PC-9 (cell line): ENCODE measurements at regions not wholly inside any gene's neighbourhood (a gene's known extent, or its start where the extent isn't known, plus 50 kb on each side); places are given as distances from the start of the nearest gene placed in this dataset.

Experiments used
- BruUV-seq: library from RNA; stranded (reverse); fragments of 400-500 nt; replicated peaks from 2 replicates; lab custom pipeline; 2021; lab: Mats Ljungman, UMichigan
- CTCF ChIA-PET: fragments of 300-600 bp; sonication (Branson Sonifier 250); formaldehyde crosslinking; loops from one replicate; lab custom pipeline; 2022; ENCODE audit warnings: antibody characterized with exemption; lab: Charles Lee
- POLR2A ChIA-PET: fragments of 300-600 bp; sonication (Branson Sonifier 250); formaldehyde crosslinking; loops from one replicate; lab custom pipeline; 2022; ENCODE audit warnings: antibody characterized with exemption; ENCODE audit not compliant: unreplicated experiment; lab: Charles Lee
- DNase-seq, 2 experiments: peaks; one replicate each; pipeline versions ENCODE4 v3.0.0 to v3.0.0-alpha.2; 2015 to 2022; ENCODE audit warnings: mixed read lengths in 1 of 2
- H2AFZ ChIP-seq: fragments of 200-600 bp; sonication (generic); 2 replicates; pipeline ENCODE4 v1.8.1; 2017; ENCODE audit warnings: antibody characterized with exemption
- H3F3A ChIP-seq: fragments of 200-600 bp; sonication (generic); 2 replicates; pipeline ENCODE4 v1.8.1; 2017; ENCODE audit warnings: antibody characterized with exemption, mild to moderate bottlenecking, low read depth; ENCODE audit not compliant: insufficient read depth
- H3K27ac ChIP-seq: fragments of 200-600 bp; sonication (generic); 2 replicates; pipeline ENCODE4 v1.6.1; 2016; ENCODE audit warnings: mixed run types
- H3K27me3 ChIP-seq: fragments of 200-600 bp; sonication (generic); 2 replicates; pipeline ENCODE4 v1.6.1; 2016; ENCODE audit warnings: low read depth, mixed run types; ENCODE audit not compliant: insufficient read depth
- H3K36me3 ChIP-seq: fragments of 200-600 bp; sonication (generic); 2 replicates; pipeline ENCODE4 v1.6.1; 2016; ENCODE audit warnings: low read depth, mixed run types
- H3K4me1 ChIP-seq: fragments of 200-600 bp; sonication (generic); replicated peaks from 2 replicates; pipeline ENCODE4 v1.6.1; 2016; ENCODE audit warnings: mixed run types; ENCODE audit not compliant: insufficient read depth
- H3K4me2 ChIP-seq: fragments of 200-600 bp; sonication (generic); 2 replicates; pipeline ENCODE4 v1.6.1; 2017; ENCODE audit warnings: mixed run types
- H3K4me3 ChIP-seq: fragments of 200-600 bp; sonication (generic); 2 replicates; pipeline ENCODE4 v1.6.1; 2016; ENCODE audit warnings: mixed run types
- H3K79me2 ChIP-seq: fragments of 200-600 bp; sonication (generic); 2 replicates; pipeline ENCODE4 v1.6.1; 2017; ENCODE audit warnings: low read depth, mixed run types
- H3K9me2 ChIP-seq: fragments of 200-600 bp; sonication (generic); 2 replicates; pipeline ENCODE4 v1.8.1; 2017; ENCODE audit warnings: mild to moderate bottlenecking; ENCODE audit not compliant: insufficient read depth
- H3K9me3 ChIP-seq: fragments of 200-600 bp; sonication (generic); 2 replicates; pipeline ENCODE4 v1.8.1; 2016; ENCODE audit warnings: low read depth; ENCODE audit not compliant: insufficient read depth
- H4K20me1 ChIP-seq: fragments of 200-600 bp; sonication (generic); 2 replicates; pipeline ENCODE4 v1.8.1; 2017; ENCODE audit not compliant: insufficient read depth
- EZH2 ChIP-seq: fragments of 200-600 bp; sonication (generic); IDR thresholded peaks from 2 replicates; pipeline ENCODE4 v1.8.0; 2017; ENCODE audit warnings: antibody characterized with exemption, low read depth
- intact Hi-C: fragments of 100-400 bp; cut with micrococcal nuclease; formaldehyde crosslinking; loops from one replicate; pipeline ENCODE4 v1.10.0; 2022; ENCODE audit not compliant: unreplicated experiment
- TF ChIP-seq, protein P1 (sequence below): fragments of 200-600 bp; sonication (generic); conservative IDR thresholded peaks from 2 replicates; pipeline ENCODE4 v1.6.1; 2017; ENCODE audit warnings: mixed run types, antibody characterized with exemption, mild to moderate bottlenecking, moderate library complexity

DNA sequence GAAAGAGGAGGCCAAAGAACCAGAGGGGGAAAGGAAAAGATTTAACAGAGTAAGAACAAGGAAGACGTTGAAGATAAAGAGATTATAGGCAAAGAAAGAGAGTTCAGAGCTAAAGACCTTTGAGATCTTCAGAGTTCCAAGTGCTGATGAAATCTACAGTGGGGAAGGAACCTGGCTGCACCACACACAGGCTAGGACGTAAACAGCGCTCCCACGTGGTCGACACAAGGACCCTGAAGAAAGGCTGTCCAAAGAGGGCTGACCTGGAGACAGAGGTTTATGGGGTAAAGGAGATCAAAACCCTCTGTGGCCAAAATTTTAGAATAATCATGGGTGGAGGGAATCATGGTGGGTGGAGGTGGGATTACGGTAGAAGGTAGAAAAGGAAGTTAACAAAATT, 121.6 kb downstream of the PMP22 start:
- H3K4me2 ChIP-seq = no peak overlapping the region
- no peaks in the 10 kb centered on the region for H3K27me3 ChIP-seq
- ChIA-PET POLR2A (no interaction called here), CTCF (no interaction called here)
- no peak for TF ChIP-seq EZH2
- TF ChIP-seq, protein P1, sequence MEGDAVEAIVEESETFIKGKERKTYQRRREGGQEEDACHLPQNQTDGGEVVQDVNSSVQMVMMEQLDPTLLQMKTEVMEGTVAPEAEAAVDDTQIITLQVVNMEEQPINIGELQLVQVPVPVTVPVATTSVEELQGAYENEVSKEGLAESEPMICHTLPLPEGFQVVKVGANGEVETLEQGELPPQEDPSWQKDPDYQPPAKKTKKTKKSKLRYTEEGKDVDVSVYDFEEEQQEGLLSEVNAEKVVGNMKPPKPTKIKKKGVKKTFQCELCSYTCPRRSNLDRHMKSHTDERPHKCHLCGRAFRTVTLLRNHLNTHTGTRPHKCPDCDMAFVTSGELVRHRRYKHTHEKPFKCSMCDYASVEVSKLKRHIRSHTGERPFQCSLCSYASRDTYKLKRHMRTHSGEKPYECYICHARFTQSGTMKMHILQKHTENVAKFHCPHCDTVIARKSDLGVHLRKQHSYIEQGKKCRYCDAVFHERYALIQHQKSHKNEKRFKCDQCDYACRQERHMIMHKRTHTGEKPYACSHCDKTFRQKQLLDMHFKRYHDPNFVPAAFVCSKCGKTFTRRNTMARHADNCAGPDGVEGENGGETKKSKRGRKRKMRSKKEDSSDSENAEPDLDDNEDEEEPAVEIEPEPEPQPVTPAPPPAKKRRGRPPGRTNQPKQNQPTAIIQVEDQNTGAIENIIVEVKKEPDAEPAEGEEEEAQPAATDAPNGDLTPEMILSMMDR = no peak
- no TSS peak for BruUV-seq
- H2AFZ ChIP-seq = no peak overlapping the region
- H3K27ac ChIP-seq = no peak overlapping the region
- H3F3A ChIP-seq = no peaks in the 10 kb centered on the region
- intact Hi-C loops = no loop called here
- no peaks in the 10 kb centered on the region for H4K20me1 ChIP-seq
- no peaks in the 10 kb centered on the region for H3K36me3 ChIP-seq
- H3K9me3 ChIP-seq = no peaks in the 10 kb centered on the region
- DNase-seq = no peak
- no peaks in the 10 kb centered on the region for H3K79me2 ChIP-seq
- no peak overlapping the region for H3K4me3 ChIP-seq
- H3K9me2 ChIP-seq = no peaks in the 10 kb centered on the region
- no peaks in the 10 kb centered on the region for H3K4me1 ChIP-seq

DNA sequence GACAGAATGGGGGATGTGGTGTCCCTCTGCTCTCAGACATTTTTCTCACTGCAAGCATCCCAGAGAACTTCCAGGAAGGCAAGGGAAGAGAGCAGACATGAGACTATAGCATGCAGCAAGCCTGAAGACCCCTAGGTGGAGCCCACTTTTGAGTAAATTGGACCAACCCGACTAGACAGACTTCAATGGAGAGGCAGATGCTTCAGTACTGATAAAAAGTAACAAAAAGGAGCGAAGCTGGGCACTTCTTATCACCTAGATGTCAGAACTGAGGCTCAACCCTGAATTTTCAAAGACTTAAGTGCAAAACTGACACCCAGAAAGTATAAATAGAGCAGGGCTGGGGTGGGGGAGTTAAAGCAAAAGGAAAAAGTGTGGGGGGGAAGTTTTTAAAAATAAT, 130.8 kb downstream of the PMP22 start:
- Histone ChIP-seq H3K79me2 (no peaks in the 10 kb centered on the region), H3K4me2 (no peak overlapping the region), H3K9me3 (no peaks in the 10 kb centered on the region), H3K27ac (no peak overlapping the region), H4K20me1 (no peaks in the 10 kb centered on the region), H3K27me3 (no peaks in the 10 kb centered on the region), H3K4me1 (no peaks in the 10 kb centered on the region), H3K4me3 (no peak overlapping the region), H3F3A (no peaks in the 10 kb centered on the region), H2AFZ (no peak overlapping the region), H3K9me2 (no peaks in the 10 kb centered on the region), H3K36me3 (no peaks in the 10 kb centered on the region)
- TF ChIP-seq, protein P1 = no peak
- TF ChIP-seq EZH2 = no peak
- CTCF ChIA-PET = no interaction called here
- no TSS peak for BruUV-seq
- POLR2A ChIA-PET = no interaction called here
- DNase-seq = no peak
- intact Hi-C loops = no loop called here

DNA sequence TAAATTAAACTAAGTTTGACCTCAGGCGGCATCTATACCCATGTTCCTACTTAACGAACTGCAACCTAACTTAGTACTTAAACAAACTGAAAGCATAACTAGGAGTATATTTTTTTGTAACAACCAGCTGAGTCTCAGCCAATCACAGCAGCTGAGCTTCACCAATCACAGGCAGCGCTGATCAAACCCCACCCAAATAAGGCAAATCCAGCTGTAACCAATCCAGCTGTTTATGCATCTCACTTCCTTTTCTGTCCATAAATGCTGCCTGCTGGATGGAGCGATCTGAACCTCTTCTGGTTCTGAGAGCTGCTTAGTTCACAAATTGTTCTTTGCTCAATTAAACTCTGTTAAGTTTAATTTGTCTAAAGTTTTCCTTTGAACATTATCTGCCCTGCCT, 131.3 kb downstream of the PMP22 start:
- ChIA-PET CTCF (no interaction called here), POLR2A (no interaction called here)
- Histone ChIP-seq H3K9me2 (no peaks in the 10 kb centered on the region), H4K20me1 (no peaks in the 10 kb centered on the region), H2AFZ (no peak overlapping the region), H3K79me2 (no peaks in the 10 kb centered on the region), H3K27ac (no peak overlapping the region), H3F3A (no peaks in the 10 kb centered on the region), H3K4me3 (no peak overlapping the region), H3K36me3 (no peaks in the 10 kb centered on the region), H3K4me1 (no peaks in the 10 kb centered on the region), H3K4me2 (no peak overlapping the region), H3K9me3 (no peaks in the 10 kb centered on the region), H3K27me3 (no peaks in the 10 kb centered on the region)
- DNase-seq = no peak
- intact Hi-C loops = no loop called here
- no peak for TF ChIP-seq EZH2
- TF ChIP-seq, protein P1 = no peak
- BruUV-seq = no TSS peak
